ENCODE measurements at regions not wholly inside any gene's neighbourhood (a gene's known extent, or its start where the extent isn't known, plus 50 kb on each side); places are given as distances from the start of the nearest gene placed in this dataset.
"Not testable (repeated sequence)": the region's sequence is repeated elsewhere in the genome, so short reads cannot be mapped to it uniquely, and the experiment has no call there.

- H3K4me3 ChIP-seq (ENCODE audit: low read depth, low read length), result no peak overlapping the region
- no peak overlapping the region for H3K9ac ChIP-seq (ENCODE audit: low read depth, low read length)
- no peaks in the 10 kb centered on the region for H3K4me1 ChIP-seq (ENCODE audit: control insufficient read depth, insufficient read depth, low read length)
- no peaks in the 10 kb centered on the region for H3K36me3 ChIP-seq (ENCODE audit: control insufficient read depth, insufficient read depth, low read length)
- no peaks in the 10 kb centered on the region for H3K27me3 ChIP-seq (ENCODE audit: control insufficient read depth, insufficient read depth, low read length)
- H3K9me3 ChIP-seq (ENCODE audit: control insufficient read depth, insufficient read depth, low read length), result no peaks in the 10 kb centered on the region
These were observed 147.0 kb upstream of the PCGF5 start for GRCh38 chr10:91073286-91073979.

DNA sequence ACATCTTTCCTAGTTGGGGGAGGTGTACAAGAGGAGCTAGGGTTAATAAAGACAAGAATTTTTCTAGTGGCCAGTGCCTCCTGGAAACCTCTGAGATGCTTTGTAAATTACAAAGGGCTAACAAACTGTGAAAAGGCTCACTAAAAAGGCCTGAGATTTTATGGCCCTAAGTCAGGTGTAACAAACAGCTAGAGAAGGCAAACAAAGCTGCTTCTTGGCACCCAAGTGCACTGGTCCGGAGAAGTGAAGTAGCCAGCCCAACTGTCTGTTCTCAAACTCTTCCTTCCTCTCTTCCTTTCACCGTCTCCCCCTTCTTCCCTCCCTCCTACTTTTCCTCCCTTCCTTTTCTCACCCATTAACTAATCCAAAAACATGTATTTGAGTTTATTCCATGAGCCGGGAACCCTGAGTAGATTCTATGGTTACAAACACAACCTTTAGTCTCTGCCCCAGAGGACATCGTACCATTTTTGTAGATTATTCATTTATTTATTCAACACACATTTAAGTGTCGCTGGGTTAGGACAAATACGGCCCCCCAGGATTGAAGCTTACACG, 143.4 kb upstream of the PCGF5 start:
- H3K9ac ChIP-seq (ENCODE audit: low read depth, low read length), result no peak overlapping the region

DNA sequence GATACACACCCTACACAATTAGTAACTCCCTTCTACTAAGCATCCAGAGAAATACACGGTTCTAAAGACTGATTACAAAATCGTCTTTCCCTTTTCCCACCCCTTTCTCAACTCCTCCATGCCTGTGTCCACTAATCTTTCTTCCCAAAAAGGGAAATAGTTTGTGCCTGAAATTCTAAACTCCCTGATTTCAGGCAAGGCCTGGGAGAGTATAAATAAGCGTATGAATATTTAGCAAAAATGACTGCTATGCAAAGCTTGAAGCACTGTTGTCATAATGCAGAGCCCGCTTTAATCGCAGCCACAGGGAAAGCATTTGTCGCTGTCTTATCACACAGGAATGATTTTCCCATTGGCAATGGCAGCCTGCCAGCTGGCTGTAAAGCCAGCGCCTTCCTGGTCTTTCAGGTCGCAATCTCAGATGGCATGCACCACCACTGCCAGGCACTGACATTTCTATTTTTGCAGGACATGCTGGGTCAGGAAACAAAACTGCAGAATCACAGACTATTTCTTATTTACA, 142.9 kb upstream of the PCGF5 start:
- Histone ChIP-seq H3K4me1 (ENCODE audit: control insufficient read depth, insufficient read depth, low read length) (no peaks in the 10 kb centered on the region), H3K27me3 (ENCODE audit: control insufficient read depth, insufficient read depth, low read length) (no peaks in the 10 kb centered on the region), H3K9me3 (ENCODE audit: control insufficient read depth, insufficient read depth, low read length) (no peaks in the 10 kb centered on the region), H3K9ac (ENCODE audit: low read depth, low read length) (no peak overlapping the region), H3K36me3 (ENCODE audit: control insufficient read depth, insufficient read depth, low read length) (no peaks in the 10 kb centered on the region), H3K4me3 (ENCODE audit: low read depth, low read length) (no peak overlapping the region)

More for the DNA sequence above, 143.4 kb upstream of the PCGF5 start:
- Histone ChIP-seq H3K36me3 (ENCODE audit: control insufficient read depth, insufficient read depth, low read length) (no peaks in the 10 kb centered on the region), H3K4me1 (ENCODE audit: control insufficient read depth, insufficient read depth, low read length) (no peaks in the 10 kb centered on the region), H3K27me3 (ENCODE audit: control insufficient read depth, insufficient read depth, low read length) (no peaks in the 10 kb centered on the region), H3K4me3 (ENCODE audit: low read depth, low read length) (no peak overlapping the region), H3K9me3 (ENCODE audit: control insufficient read depth, insufficient read depth, low read length) (no peaks in the 10 kb centered on the region)

GRCh38 chr10:91080776-91081175, 139.7 kb upstream of the PCGF5 start:
- Histone ChIP-seq H3K4me3 (ENCODE audit: low read depth, low read length) (no peak overlapping the region), H3K9me3 (ENCODE audit: control insufficient read depth, insufficient read depth, low read length) (no peaks in the 10 kb centered on the region)

GRCh38 chr10:91082447-91082846, 138.0 kb upstream of the PCGF5 start:
- no peak overlapping the region for H3K9ac ChIP-seq (ENCODE audit: low read depth, low read length)
- no peaks in the 10 kb centered on the region for H3K27me3 ChIP-seq (ENCODE audit: control insufficient read depth, insufficient read depth, low read length)
- H3K4me1 ChIP-seq (ENCODE audit: control insufficient read depth, insufficient read depth, low read length), result no peaks in the 10 kb centered on the region

More at GRCh38 chr10:91080776-91081175, 139.7 kb upstream of the PCGF5 start:
- Histone ChIP-seq H3K9ac (ENCODE audit: low read depth, low read length) (no peak overlapping the region), H3K36me3 (ENCODE audit: control insufficient read depth, insufficient read depth, low read length) (no peaks in the 10 kb centered on the region), H3K27me3 (ENCODE audit: control insufficient read depth, insufficient read depth, low read length) (no peaks in the 10 kb centered on the region), H3K4me1 (ENCODE audit: control insufficient read depth, insufficient read depth, low read length) (no peaks in the 10 kb centered on the region)

GRCh38 chr10:91088300-91089140, 131.9 kb upstream of the PCGF5 start:
- Histone ChIP-seq H3K36me3 (ENCODE audit: control insufficient read depth, insufficient read depth, low read length) (no peaks in the 10 kb centered on the region), H3K4me1 (ENCODE audit: control insufficient read depth, insufficient read depth, low read length) (no peaks in the 10 kb centered on the region), H3K9ac (ENCODE audit: low read depth, low read length) (no peak overlapping the region), H3K27me3 (ENCODE audit: control insufficient read depth, insufficient read depth, low read length) (no peaks in the 10 kb centered on the region), H3K4me3 (ENCODE audit: low read depth, low read length) (no peak overlapping the region), H3K9me3 (ENCODE audit: control insufficient read depth, insufficient read depth, low read length) (no peaks in the 10 kb centered on the region)

More at GRCh38 chr10:91082447-91082846, 138.0 kb upstream of the PCGF5 start:
- Histone ChIP-seq H3K9me3 (ENCODE audit: control insufficient read depth, insufficient read depth, low read length) (no peaks in the 10 kb centered on the region), H3K4me3 (ENCODE audit: low read depth, low read length) (no peak overlapping the region), H3K36me3 (ENCODE audit: control insufficient read depth, insufficient read depth, low read length) (no peaks in the 10 kb centered on the region)

- H3K9me3 ChIP-seq (ENCODE audit: control insufficient read depth, insufficient read depth, low read length), result no peaks in the 10 kb centered on the region
- no peaks in the 10 kb centered on the region for H3K27me3 ChIP-seq (ENCODE audit: control insufficient read depth, insufficient read depth, low read length)
- H3K4me3 ChIP-seq (ENCODE audit: low read depth, low read length), result no peak overlapping the region
- H3K36me3 ChIP-seq (ENCODE audit: control insufficient read depth, insufficient read depth, low read length), result no peaks in the 10 kb centered on the region
- no peaks in the 10 kb centered on the region for H3K4me1 ChIP-seq (ENCODE audit: control insufficient read depth, insufficient read depth, low read length)
- no peak overlapping the region for H3K9ac ChIP-seq (ENCODE audit: low read depth, low read length)
These were observed 129.5 kb upstream of the PCGF5 start for GRCh38 chr10:91090761-91091529.

- H3K4me3 ChIP-seq (ENCODE audit: low read depth, low read length), result no peak overlapping the region
- no peaks in the 10 kb centered on the region for H3K4me1 ChIP-seq (ENCODE audit: control insufficient read depth, insufficient read depth, low read length)
- H3K9me3 ChIP-seq (ENCODE audit: control insufficient read depth, insufficient read depth, low read length), result no peaks in the 10 kb centered on the region
- H3K36me3 ChIP-seq (ENCODE audit: control insufficient read depth, insufficient read depth, low read length), result no peaks in the 10 kb centered on the region
- no peak overlapping the region for H3K9ac ChIP-seq (ENCODE audit: low read depth, low read length)
- H3K27me3 ChIP-seq (ENCODE audit: control insufficient read depth, insufficient read depth, low read length), result no peaks in the 10 kb centered on the region
These were observed 128.7 kb upstream of the PCGF5 start for GRCh38 chr10:91091780-91092179.

- no peaks in the 10 kb centered on the region for H3K4me1 ChIP-seq (ENCODE audit: control insufficient read depth, insufficient read depth, low read length)
- H3K36me3 ChIP-seq (ENCODE audit: control insufficient read depth, insufficient read depth, low read length), result no peaks in the 10 kb centered on the region
- no peak overlapping the region for H3K4me3 ChIP-seq (ENCODE audit: low read depth, low read length)
- H3K9me3 ChIP-seq (ENCODE audit: control insufficient read depth, insufficient read depth, low read length), result peaks cover 5% of the 10 kb centered on the region
- H3K9ac ChIP-seq (ENCODE audit: low read depth, low read length), result no peak overlapping the region
- H3K27me3 ChIP-seq (ENCODE audit: control insufficient read depth, insufficient read depth, low read length), result no peaks in the 10 kb centered on the region
These were observed 124.2 kb upstream of the PCGF5 start for GRCh38 chr10:91096274-91096673.

DNA sequence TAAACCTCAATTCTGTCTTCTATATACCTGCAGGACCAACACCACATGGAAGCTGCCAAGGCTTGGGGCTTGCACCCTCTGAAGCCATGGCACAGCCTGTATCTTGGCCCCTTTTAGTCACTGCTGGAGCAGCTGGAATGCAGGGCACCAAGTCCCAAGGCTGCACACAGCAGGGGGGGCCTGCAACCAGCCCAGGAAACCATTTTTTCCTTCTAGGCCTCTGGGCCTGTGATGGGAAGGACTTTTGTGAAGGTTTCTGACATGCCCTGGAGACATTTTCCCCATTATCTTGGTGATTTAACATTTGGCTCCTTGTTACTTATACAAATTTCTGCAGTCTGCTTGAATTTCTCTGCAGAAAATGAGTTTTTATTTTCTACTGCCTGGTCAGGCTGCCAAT, 123.2 kb upstream of the PCGF5 start:
- Histone ChIP-seq H3K9ac (ENCODE audit: low read depth, low read length) (no peak overlapping the region), H3K4me1 (ENCODE audit: control insufficient read depth, insufficient read depth, low read length) (no peaks in the 10 kb centered on the region), H3K36me3 (ENCODE audit: control insufficient read depth, insufficient read depth, low read length) (no peaks in the 10 kb centered on the region), H3K27me3 (ENCODE audit: control insufficient read depth, insufficient read depth, low read length) (no peaks in the 10 kb centered on the region), H3K4me3 (ENCODE audit: low read depth, low read length) (no peak overlapping the region), H3K9me3 (ENCODE audit: control insufficient read depth, insufficient read depth, low read length) (peaks cover 5% of the 10 kb centered on the region)

GRCh38 chr10:91098021-91098420, 122.4 kb upstream of the PCGF5 start:
- H3K4me3 ChIP-seq (ENCODE audit: low read depth, low read length); H3K36me3 ChIP-seq (ENCODE audit: control insufficient read depth, insufficient read depth, low read length); H3K27me3 ChIP-seq (ENCODE audit: control insufficient read depth, insufficient read depth, low read length); H3K4me1 ChIP-seq (ENCODE audit: control insufficient read depth, insufficient read depth, low read length); H3K9ac ChIP-seq (ENCODE audit: low read depth, low read length); H3K9me3 ChIP-seq (ENCODE audit: control insufficient read depth, insufficient read depth, low read length): not testable (repeated sequence)
